Stimulated activated CD8-positive, alpha-beta memory T cell treated with anti-CD3 and anti-CD28 coated beads, Interleukin-12 subunit alpha, Interleukin-12 subunit beta, amount 100 ng/mL, for 1 hour (primary cell): ENCODE measurements at regions not wholly inside any gene's neighbourhood (a gene's known extent, or its start where the extent isn't known, plus 50 kb on each side); places are given as distances from the start of the nearest gene placed in this dataset.
"Not testable (repeated sequence)": the region's sequence is repeated elsewhere in the genome, so short reads cannot be mapped to it uniquely, and the experiment has no call there.

Source experiments
- DNase-seq: peaks from one replicate; pipeline ENCODE4 v3.0.0-alpha.2; 2020; ENCODE audit warnings: low read depth

DNA sequence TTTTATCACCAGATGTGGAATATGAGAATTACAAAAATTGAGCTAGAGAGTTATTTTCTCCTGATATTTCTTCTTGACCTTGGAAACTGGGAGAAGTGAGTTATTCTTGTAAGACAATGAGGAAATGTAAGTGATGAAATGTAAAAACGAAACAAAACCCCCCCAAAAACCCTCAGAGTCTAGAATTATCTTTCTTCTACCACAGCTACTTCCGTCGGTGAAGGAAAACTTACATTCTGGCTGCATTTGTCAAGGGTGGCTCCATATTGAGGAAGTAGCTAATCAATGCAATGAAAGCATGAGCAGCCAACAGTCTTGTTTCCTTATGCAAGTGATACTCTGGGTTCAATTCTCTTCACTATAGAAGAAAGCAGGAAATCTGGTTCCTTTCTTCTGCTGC, 661.7 kb upstream of the CITED2 start:
- no peak for DNase-seq

DNA sequence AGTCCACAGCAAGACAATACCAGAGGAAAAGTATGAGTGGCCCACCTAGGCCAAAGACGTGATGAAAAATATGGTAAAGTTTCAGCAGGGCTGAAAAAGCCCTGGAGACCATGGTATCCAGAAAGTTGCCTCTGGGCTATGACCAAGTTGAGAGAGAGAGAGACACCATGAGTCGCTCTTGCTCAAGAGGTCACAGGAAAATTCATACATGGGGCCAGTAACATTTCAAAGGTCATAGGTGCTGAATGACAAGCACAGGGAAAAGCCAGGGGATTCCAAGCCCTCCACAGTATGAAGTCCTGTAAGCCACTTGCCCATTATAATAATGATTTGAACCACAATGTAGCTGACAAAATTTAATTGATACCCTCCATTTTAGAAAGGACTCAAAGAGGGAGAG, 657.7 kb upstream of the CITED2 start:
- DNase-seq, result no peak

DNA sequence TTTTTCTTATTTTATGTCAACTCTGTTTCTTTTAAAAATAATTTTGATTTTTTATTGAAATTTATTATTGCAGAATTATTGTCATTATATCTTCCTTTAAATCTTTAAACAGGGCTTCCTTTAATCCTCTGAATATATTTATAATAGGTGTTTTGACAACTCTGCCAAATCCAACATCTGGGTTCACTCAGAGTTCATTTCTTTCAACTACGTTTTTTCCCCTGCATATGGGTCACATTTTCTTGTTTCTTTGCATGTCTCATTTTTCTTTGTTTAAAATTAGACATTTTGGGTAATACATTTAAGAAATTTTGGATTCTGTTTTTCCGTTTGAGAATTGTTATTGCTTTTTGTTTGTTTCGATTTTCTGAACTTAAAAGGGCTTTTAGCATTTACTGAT, 655.1 kb upstream of the CITED2 start:
- no peak for DNase-seq

DNA sequence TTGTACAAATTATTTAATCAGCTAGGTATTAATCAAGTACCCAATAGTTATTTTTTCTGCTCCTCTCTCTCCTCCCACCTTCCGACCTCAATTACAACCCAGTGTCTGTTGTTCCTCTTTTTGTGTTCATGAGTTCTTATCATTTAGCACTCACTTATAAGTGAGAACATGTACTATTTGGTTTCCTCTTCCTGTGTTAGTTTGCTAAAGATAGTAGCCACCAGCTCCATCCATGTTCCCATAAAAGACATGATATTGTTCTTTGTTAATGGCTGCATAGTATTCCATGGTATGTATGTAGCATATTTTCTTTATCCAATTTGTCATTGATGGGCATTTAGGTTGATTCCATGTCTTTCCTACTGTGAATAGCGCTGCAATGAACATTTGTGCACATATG, 652.8 kb upstream of the CITED2 start:
- no peak for DNase-seq

DNA sequence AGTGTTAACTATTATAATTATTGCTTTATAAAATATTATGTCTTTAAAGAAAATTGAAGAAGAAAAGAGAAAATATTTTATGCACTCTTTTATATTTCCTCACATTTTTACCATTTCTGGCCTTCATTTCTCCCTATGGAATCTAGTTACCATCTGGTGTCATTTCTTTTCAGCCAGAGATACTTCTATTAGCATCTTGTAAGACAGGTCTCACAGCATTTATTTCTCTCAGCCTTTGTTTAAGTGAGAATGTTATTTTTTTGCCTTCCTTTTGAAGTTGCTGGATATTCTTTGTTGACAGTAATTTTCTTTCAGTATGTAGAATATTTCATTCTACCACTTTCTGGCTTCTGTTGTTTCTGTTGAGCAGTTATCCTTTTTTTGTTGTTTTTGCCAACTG, 652.1 kb upstream of the CITED2 start:
- no peak for DNase-seq

DNA sequence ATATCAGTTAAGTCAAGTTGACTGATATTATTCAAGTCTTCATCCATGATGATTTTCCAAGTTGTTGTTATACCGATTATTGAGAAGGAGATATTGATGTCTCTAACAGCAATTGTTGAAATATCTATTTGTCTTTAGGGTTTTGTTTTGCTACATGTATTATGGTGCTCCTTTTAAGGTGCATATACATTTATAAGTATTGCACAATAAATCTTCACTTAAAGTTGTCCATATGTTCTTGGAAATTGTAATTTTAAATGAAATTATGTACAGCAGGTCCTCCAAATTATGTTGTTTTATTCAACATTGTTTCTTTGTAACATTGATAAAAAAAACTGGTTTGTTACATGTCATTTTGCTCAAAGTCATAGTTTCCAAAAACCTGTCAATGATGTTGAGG, 650.7 kb upstream of the CITED2 start:
- DNase-seq, result no peak

DNA sequence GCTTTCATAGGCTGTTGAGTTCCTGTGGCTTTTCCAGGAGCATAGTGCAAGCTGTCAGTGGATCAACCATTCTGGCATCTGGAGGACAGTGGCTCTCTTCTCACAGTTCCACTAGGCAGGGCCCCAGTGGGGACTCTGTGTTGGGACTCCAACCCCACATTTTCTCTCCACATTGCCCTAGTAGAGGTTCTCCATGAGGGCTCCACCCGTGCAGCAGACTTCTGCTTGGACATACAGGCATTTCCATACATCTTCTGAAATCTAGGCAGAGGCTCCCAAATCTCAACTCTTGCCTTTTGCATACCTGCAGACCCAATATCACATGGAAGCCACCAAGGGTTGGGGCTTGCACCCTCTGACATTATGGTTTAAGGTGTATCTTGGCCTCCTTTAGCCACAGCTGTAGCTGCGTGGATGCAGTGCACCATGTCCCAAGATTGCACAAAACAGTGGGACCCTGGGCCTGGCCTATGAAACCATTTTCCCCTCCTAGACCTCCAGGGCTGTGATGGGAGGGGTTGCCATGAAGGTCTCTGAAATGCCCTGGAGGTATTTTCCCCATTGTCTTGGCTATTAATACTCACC, 645.9 kb upstream of the CITED2 start:
- no peak for DNase-seq

DNA sequence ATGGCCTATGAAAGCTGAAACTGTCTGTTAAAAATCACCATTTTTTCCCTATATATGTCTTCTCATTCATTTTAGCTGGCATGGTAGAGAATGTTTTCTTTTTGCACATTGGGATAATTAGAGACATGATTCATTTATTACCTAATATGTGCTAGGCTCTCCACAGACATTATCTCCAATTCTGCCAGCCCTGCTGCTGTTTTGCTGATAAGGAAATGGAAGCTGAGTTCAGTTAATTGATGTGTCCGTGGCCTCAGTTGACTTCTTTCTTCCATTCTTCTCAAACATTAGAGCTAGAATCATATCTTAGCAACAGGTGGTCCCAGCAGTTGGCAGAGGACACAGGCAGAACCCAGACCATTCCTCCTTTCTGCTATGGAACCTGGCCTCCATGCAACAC, 644.1 kb upstream of the CITED2 start:
- DNase-seq, result no peak

DNA sequence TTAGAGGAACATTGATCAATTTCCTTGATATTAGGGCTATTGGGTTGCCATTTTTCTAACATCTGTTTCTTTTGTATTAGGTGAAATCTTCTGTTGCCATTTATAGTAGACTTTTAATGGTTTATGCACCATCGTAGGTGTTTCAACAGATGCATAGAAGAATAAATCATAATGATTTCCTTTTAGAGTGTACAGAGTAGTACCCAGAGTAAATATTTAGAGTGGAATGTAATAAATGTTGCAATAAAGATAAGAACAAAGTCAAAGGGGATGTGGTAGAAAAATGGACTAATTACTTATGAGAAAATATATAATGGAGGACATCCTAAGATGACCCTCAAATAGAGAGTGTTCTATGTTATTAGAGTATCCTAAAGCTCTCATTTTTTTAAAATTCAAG, 643.0 kb upstream of the CITED2 start:
- no peak for DNase-seq

DNA sequence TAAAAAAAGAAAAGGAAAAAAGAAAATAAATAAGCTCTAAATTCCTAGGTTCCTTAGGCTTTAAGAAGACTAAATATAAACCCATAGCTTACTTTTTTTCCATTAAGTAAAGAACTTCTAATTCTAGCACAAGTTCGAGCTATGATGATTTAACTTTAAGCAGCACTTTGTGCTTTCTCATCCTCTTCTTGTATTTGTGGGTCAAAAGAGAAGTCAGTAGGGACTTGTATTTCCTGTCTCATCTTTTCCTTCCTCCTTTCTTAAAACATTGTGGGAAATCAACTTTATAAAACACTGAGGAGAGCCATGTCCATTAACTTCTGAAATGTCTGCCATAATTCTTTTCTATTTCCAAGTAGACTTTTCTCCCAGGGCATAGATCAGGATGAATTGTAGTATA, 637.7 kb upstream of the CITED2 start:
- no peak for DNase-seq

DNA sequence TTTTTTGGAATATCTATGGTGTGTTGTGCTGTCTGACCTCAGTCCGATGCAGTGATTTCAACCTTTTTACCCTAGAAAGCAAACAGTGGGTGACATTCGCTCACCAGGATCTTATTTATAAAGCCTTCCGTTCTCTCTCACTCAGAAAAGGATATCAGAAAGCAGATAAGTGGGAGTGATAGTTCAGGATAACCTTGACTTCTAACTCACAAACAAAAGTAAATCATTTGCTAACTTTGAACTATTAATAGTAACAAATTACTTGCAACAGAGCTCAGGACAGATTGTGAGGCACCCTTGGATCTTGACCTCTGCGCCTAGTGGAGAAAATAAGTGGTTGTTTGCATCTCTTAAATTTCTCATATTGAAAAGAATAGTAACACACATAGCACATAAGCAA, 637.1 kb upstream of the CITED2 start:
- no peak for DNase-seq

DNA sequence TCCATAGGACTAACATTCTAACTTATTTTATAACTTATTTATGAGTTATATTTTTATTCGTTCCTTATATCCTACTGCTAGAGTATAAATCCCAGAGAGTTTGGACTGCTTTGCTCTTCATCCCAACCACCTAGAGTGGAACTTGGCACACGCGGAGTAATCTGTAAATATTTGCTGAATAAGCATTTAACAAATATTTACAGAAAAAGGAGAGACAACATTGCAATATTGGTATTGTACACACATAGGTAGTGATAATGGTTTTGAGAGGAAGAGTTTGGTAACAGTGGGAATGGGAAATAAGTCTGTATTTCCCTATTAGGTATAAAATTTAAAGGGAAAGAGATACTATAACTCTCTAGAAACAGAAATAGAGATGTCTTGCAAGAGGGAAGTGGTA, 634.8 kb upstream of the CITED2 start:
- no peak for DNase-seq

DNA sequence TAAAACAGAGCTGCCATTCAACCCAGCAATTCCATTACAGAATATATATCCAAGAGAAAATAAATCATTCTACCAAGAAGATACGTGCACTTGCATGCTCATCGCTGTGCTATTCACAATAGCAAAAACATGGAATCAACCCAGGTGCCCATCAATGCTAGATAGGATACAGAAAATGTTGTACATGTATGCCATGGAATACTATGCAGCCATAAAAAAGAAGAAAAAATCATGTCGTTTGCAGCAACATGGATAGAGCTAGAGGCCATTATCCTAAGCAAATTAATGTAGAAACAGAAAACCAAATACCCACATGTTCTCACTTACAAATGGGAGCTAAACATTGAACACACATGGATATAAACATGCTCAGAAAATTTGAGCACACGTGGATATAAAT, 633.1 kb upstream of the CITED2 start:
- no peak for DNase-seq

DNA sequence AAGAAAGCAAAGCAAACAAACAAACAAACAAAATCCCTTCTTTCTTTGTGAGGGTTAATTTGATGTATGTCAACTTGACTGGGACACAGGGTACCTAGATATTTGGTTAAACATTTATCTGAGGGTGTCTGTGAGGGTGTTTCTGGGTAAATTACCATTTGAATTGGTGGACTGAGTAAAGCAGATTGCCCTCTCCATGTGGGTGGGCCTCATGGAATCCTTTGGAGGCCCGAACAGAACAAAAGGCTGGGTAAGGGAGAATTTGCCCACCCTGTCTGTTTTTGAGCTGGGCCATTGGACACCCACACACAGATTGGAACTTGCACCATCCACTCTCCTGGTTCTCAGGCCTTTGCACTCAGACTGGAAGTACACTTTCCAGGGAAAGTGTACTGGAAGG, 628.8 kb upstream of the CITED2 start:
- DNase-seq, result no peak

DNA sequence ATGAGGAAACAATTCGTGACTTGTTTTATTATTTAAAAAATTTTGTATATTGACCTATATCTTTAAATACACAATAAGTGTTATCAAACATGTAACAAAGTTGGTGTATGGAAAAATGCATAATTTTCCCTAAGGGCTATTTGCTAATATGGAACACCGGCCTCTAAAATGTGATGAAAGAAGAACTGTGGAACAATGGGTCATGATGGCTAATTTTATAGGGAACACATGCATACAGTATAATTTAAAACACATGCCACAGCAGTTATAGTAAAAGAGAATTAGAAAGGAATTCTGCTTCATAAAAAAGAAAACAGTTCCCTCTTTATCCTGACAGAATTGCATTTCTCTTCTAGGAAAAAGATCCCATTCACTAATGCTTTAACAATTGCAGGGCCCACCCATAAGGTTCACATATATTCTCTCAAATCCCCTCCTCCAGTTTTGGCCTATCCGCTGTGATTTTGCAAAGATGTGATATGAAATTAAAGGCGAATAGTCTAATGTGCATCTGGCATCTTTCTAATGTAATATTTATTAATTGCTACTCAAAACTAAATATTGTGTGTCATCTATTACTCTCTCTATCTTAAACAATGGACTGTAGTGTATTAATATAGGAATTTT, 628.1 kb upstream of the CITED2 start:
- no peak for DNase-seq

DNA sequence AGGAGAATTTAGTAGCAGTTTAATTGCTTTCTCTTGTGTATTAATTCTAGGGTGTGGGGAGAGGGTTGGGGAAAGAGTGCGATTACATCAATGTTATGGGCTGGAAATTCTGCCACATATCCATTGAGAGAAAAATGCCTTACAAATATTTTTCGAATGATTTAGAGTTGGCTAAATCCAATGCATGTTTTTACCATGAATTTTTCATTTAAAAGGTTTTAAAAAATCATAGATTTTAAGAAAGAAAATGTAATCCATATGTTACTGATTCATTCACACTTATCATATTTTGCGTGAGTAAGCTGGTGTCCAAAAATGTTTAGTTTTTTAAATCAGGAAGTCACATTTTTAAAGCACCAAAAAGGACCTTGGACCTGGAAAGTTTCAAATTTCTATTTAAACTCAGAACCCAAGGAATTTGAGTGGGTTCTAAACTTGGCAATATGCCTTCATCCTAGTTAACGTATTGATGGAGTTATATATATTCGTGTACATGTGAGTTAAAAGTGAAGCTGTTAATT, 627.4 kb upstream of the CITED2 start:
- no peak for DNase-seq

DNA sequence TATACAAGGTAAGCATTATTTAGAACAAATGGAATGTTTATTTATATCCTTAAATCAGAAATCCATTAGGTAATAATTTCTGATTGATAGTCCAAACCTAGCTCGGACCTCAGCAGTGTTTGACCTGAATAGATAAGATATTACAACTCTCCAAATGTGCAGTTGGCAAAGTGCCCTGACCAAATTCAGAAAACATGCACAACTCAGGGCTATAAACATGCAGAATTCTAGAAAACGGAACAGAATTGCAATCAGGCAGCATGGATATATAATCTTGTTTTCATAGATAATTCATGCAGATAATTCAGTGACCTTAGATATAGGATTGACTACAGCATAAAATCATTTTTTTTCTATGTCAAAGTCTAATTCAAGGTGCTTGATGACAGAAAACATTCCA, 626.6 kb upstream of the CITED2 start:
- DNase-seq, result no peak

DNA sequence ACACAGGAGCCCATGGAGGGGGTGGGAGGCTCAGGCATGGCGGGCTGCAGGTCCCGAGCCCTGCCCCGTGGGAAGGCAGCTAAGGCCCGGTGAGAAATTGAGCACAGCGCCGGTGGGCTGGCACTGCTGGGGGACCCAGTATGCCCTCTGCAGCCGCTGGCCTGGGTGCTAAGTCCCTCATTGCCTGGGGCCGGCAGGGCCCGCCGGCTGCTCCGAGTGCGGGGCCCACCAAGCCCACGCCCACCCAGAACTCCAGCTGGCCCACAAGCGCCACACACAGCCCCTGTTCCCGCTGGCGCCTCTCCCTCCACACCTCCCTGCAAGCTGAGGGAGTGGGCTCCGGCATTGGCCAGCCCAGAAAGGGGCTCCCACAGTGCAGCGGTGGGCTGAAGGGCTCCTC, 625.2 kb upstream of the CITED2 start:
- DNase-seq, result not testable (repeated sequence)

DNA sequence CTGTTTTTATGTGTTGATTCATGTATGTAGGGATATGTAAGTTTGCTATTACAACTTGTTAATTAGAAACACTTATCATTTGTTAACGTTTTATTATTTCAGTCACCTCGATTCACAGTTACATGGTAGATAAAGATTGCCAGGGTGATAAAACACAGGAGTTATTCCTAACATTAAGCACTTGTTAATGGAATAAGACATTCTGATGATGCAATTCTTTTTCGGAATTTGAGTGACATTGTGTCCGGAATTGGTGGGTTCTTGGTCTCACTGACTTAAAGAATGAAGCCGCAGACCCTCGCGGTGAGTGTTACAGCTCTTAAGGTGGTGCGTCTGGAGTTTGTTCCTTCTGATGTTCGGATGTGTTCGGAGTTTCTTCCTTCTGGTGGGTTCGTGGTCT, 624.0 kb upstream of the CITED2 start:
- DNase-seq, result not testable (repeated sequence)

DNA sequence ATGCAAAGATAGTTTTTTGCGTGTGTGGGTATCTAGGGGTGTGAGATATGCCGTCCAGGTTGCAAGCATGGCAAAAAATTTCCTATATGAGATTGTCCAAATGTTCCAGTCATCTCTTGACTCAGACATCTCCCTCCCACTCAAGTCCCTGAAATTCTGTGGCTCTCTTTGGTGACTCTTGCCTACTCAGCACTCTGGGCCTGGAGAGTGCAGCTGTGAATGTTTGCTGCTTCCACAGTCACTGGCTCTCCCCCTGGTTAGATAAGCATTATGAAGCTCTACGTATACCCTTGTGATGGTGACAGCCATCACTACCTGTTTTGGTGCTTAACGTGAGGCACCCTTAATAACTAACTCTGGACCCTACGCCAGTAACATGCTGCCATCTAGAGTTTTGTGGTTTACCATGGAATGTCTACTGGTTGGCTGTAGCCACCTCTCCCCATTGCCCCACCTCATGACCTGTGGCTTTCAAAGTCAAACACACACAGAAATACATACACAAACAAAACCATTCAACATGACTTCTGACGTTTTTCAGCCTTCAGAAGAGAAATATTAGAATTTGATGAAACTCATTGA, 621.9 kb upstream of the CITED2 start:
- DNase-seq, result no peak

DNA sequence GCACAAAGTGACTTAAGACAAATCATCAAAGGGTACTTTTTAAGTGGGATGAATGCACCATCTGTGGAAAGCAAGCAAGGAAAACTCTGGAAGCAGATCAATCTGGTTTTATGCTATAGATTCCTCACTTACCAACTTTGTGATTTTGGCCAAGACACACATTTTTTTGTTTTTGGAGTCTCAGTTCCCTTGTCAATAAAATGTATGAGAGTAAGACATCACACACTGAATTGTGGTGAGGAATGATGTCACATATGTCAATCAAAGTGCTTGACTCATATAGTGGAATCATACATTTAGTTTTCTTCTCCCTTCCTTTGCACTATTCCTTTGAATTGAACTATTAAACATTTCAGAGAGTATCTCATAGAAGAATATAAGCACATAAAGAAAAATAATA, 620.5 kb upstream of the CITED2 start:
- DNase-seq, result no peak

DNA sequence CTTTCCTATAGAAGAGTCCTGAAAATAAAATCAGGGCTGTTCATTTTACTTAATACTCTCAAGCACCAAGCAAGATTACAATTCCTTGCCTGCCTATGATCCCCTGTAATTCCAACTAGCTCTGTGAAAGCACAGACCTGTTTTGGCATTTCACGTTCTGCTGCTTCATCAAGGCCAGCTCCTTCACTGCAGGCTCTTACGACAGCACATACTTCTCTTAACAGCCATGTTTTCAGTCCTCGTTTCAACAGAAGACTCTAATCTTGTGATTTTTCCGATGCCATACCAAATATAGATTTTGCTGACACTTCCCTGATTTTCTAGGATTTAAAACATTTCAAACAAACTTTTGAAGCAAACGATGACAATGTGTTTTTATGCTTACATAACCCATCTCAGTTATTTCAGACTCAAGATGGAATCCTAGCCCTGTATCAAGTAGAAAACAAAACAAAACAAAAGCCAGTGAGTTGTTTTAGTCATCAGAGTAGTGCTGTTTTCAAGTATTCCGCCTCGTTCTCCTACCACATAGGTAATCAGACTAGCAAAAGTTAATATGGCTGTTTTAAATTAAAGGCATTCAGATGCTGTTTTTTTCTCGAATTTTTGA, 616.5 kb upstream of the CITED2 start:
- no peak for DNase-seq

DNA sequence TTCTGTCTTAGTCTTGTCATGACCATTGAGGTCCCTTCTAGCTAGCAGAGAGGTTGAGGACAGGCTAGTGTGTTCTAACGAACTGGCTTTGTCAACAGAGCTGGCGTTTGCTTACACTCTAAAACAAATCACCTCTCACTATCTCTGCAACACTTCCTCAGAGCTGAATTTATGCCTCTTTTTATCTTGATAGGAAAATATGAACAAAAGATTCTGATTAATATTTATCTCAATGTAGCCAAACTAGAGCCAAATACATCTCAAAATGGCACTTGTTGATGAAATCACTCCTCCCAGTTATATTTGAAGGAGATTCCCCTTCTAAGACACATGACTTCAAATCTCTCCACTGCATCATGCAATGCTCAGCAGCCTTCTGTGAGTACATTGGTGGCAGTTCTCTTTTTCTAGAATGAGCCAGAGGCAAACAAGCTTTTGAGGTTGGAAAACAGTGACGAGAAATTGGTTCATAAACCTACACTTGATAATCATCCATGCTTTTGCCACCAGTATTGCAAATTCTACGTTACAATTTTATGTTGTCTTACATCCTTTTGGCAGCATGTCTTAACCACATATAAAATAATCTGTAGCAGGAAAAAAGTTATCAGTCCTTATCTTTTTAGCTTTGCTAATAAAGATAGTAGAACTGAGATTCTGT, 615.7 kb upstream of the CITED2 start:
- no peak for DNase-seq
